SJSA1 (cell line): ENCODE measurements at regions not wholly inside any gene's neighbourhood (a gene's known extent, or its start where the extent isn't known, plus 50 kb on each side); places are given as distances from the start of the nearest gene placed in this dataset.

Experiments used
- DNase-seq, 2 experiments: peaks; one replicate each; pipeline ENCODE4 v3.0.0-alpha.2; 2015 to 2020; ENCODE audit warnings: low spot score in 2 of 2, low read depth in 1 of 2
- H3K27ac ChIP-seq: fragments of 250-450 bp; sonication (Bioruptor Pico); 2 replicates; pipeline ENCODE4 v1.5.1; 2020; ENCODE audit warnings: mild to moderate bottlenecking, moderate library complexity
- H3K27me3 ChIP-seq: fragments of 250-450 bp; sonication (Bioruptor Pico); replicated peaks from 2 replicates; pipeline ENCODE4 v1.5.1; 2020; ENCODE audit warnings: mild to moderate bottlenecking, moderate library complexity
- H3K36me3 ChIP-seq: fragments of 250-450 bp; sonication (Bioruptor Pico); 2 replicates; pipeline ENCODE4 v1.5.1; 2020; ENCODE audit warnings: mild to moderate bottlenecking
- H3K4me1 ChIP-seq: fragments of 250-450 bp; sonication (Bioruptor Pico); replicated peaks from 2 replicates; pipeline ENCODE4 v1.6.1; 2021; ENCODE audit warnings: mild to moderate bottlenecking
- H3K4me3 ChIP-seq: fragments of 250-450 bp; sonication (Bioruptor Pico); 2 replicates; pipeline ENCODE4 v1.5.1; 2020; ENCODE audit warnings: mild to moderate bottlenecking
- H3K9me3 ChIP-seq: fragments of 250-450 bp; sonication (Bioruptor Pico); replicated peaks from 2 replicates; pipeline ENCODE4 v1.5.1; 2020; ENCODE audit warnings: mild to moderate bottlenecking

GRCh38 chr10:44558521-44558920, 173.6 kb upstream of the CXCL12 start:
- no peaks in the 10 kb centered on the region for H3K9me3 ChIP-seq
- no peak overlapping the region for H3K4me3 ChIP-seq
- H3K4me1 ChIP-seq = no peaks in the 10 kb centered on the region
- H3K27me3 ChIP-seq = no peaks in the 10 kb centered on the region; the same call in 1 of the 2 replicates
- H3K27ac ChIP-seq = no peak overlapping the region
- DNase-seq = no peak
- no peaks in the 10 kb centered on the region for H3K36me3 ChIP-seq

DNA sequence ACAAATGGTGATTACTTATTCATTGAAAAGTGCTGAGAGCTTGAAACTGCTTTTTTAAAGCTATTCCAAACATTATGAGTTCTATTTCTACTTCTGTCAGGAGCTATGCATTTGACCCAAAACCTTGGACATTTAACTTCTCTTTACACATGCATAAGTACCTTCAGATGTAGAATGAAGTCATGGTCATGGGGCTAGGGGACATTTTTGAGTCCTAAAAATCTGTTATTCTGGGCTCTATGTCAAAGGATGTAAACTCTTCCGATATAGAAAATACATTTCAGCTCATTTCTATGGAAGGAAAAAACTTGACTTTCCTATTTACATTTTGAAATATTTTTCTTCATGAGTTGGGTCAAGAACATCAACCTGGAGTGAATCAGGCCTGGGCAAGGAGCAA, 179.5 kb upstream of the CXCL12 start:
- no peaks in the 10 kb centered on the region; the same call in 1 of the 2 replicates for H3K27me3 ChIP-seq
- no peak for DNase-seq
- H3K4me1 ChIP-seq = no peaks in the 10 kb centered on the region
- no peaks in the 10 kb centered on the region for H3K9me3 ChIP-seq
- no peaks in the 10 kb centered on the region for H3K36me3 ChIP-seq
- H3K4me3 ChIP-seq = no peak overlapping the region
- H3K27ac ChIP-seq = no peak overlapping the region

- no peak for DNase-seq
- Histone ChIP-seq H3K27ac (no peak overlapping the region), H3K4me3 (no peak overlapping the region)
Observed at GRCh38 chr10:44564790-44565189, 179.9 kb upstream of the CXCL12 start.

DNA sequence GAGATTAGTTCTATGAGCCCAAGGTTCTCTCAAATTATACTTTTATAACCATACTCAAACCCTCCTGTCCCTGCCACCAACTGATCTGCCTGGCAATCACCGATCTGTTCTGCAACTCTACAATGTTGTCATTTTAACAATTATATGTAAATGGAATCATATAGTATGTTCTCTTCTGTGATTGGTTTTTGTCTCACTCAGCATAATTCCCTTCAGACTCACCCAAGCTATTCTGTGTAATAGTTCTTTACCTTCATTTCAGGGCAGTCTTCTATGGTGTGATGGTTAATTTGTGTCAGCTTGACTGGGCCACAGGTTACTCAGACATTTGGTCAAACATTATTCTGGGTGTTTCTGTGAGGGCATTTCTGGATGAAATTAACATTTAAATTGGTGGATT, 181.9 kb upstream of the CXCL12 start:
- no peak overlapping the region for H3K4me3 ChIP-seq
- H3K27ac ChIP-seq = no peak overlapping the region
- no peaks in the 10 kb centered on the region for H3K9me3 ChIP-seq
- no peaks in the 10 kb centered on the region; the same call in 1 of the 2 replicates for H3K27me3 ChIP-seq
- no peaks in the 10 kb centered on the region for H3K36me3 ChIP-seq
- no peak for DNase-seq
- H3K4me1 ChIP-seq = no peaks in the 10 kb centered on the region

More at GRCh38 chr10:44564790-44565189, 179.9 kb upstream of the CXCL12 start:
- no peaks in the 10 kb centered on the region; the same call in 1 of the 2 replicates for H3K27me3 ChIP-seq
- no peaks in the 10 kb centered on the region for H3K36me3 ChIP-seq
- no peaks in the 10 kb centered on the region for H3K4me1 ChIP-seq
- no peaks in the 10 kb centered on the region for H3K9me3 ChIP-seq

- Histone ChIP-seq H3K4me1 (no peaks in the 10 kb centered on the region), H3K36me3 (no peaks in the 10 kb centered on the region), H3K27ac (no peak overlapping the region), H3K4me3 (no peak overlapping the region), H3K9me3 (no peaks in the 10 kb centered on the region), H3K27me3 (no peaks in the 10 kb centered on the region)
- DNase-seq = no peak
Observed at GRCh38 chr10:44567471-44567870, 182.6 kb upstream of the CXCL12 start.

- Histone ChIP-seq H3K27ac (no peak overlapping the region), H3K36me3 (no peaks in the 10 kb centered on the region), H3K27me3 (no peaks in the 10 kb centered on the region), H3K9me3 (no peaks in the 10 kb centered on the region), H3K4me3 (no peak overlapping the region), H3K4me1 (no peaks in the 10 kb centered on the region)
- no peak for DNase-seq
Observed at GRCh38 chr10:44569193-44570091, 184.5 kb upstream of the CXCL12 start.

- no peak overlapping the region for H3K4me3 ChIP-seq
- H3K36me3 ChIP-seq = no peaks in the 10 kb centered on the region
- H3K27me3 ChIP-seq = no peaks in the 10 kb centered on the region
- no peaks in the 10 kb centered on the region for H3K4me1 ChIP-seq
- no peaks in the 10 kb centered on the region for H3K9me3 ChIP-seq
- DNase-seq = no peak
- H3K27ac ChIP-seq = no peak overlapping the region
Observed at GRCh38 chr10:44571701-44572100, 186.8 kb upstream of the CXCL12 start.

DNA sequence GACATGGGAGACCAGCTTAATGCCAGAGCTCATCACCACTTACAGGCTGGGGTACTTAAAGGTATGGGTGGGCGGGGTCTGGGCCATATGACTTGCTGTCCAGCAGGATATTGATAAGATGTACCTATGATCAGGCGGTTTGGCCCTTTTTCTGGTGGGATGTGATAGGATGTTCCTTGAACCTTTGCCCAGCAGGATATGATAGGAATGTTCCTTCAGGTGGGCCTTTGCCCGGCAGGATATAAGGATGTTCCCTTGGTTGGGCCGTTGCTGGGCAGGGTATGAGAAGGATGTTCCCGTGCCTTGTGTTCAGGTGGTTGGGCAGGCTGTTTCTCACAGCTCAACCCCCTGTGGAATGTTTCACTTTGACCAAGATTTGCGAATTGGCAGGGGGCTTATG, 187.2 kb upstream of the CXCL12 start:
- Histone ChIP-seq H3K4me1 (no peaks in the 10 kb centered on the region), H3K36me3 (no peaks in the 10 kb centered on the region), H3K4me3 (no peak overlapping the region), H3K27ac (no peak overlapping the region), H3K9me3 (no peaks in the 10 kb centered on the region), H3K27me3 (no peaks in the 10 kb centered on the region)
- DNase-seq = no peak

DNA sequence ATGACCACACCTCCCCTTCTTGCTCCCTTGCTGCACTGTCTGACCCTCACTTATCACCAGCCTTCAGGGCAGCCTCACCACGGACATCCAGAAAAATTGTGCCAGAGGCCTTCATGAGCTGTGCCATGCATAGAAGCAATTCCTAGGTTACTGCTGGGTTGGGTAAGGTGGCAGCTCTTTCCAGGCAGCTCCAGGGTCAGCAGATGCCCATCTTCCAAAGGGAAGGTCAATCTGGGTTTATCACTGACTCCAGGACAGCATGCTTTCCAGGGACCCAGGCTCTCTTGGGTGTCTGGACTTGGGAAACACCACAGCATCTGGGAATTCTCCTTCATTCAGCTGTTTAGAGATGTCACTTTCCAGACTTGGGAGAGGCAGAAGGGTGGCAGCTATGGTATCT, 188.9 kb upstream of the CXCL12 start:
- Histone ChIP-seq H3K4me1 (no peaks in the 10 kb centered on the region), H3K4me3 (no peak overlapping the region), H3K36me3 (no peaks in the 10 kb centered on the region), H3K27me3 (no peaks in the 10 kb centered on the region), H3K27ac (no peak overlapping the region), H3K9me3 (no peaks in the 10 kb centered on the region)
- no peak for DNase-seq

DNA sequence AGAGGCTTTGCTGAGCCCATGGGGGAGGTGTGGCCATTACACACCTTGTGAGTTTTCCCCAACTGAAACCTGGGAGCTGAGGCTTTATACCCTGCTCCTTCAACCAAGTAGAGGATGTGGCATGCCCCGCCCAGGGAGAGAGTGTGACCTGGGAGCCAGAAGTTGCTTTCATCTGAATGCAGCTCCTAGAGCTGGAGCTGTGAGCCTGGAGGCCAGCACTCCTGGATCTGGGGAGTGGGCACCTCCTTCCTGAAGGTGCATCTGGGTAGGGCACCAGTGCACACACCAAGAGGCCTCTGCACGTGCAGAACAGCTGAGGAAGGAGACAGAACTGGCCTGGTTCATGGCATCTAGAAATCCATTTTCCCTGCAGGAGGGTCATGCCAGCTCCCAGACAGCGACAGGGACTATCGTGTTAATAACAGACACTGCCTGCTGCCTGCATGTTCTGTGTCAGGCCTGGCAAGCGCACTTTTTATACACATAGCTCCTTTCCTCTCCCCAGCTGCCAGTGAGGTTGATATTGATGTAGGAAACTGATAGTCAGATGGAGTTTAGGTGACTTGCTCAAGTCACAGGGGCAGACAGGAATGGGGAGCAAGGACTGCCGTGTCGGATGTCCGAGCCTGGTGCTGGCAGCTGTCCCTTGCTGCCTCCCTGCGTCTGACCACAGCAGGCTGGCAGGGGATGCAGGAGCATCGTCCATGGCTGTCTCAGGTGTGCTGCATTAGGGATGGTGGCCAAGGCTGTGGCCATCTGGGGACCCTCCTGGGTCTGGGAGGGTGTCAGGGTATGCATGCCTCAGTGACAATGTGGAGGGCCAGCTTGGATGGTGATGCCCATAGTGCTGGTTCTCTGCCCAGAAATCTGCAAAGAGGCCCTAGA, 189.9 kb upstream of the CXCL12 start:
- Histone ChIP-seq H3K9me3 (no peaks in the 10 kb centered on the region), H3K4me3 (no peak overlapping the region), H3K27me3 (no peaks in the 10 kb centered on the region), H3K27ac (no peak overlapping the region), H3K36me3 (no peaks in the 10 kb centered on the region), H3K4me1 (no peaks in the 10 kb centered on the region)
- DNase-seq = no peak

DNA sequence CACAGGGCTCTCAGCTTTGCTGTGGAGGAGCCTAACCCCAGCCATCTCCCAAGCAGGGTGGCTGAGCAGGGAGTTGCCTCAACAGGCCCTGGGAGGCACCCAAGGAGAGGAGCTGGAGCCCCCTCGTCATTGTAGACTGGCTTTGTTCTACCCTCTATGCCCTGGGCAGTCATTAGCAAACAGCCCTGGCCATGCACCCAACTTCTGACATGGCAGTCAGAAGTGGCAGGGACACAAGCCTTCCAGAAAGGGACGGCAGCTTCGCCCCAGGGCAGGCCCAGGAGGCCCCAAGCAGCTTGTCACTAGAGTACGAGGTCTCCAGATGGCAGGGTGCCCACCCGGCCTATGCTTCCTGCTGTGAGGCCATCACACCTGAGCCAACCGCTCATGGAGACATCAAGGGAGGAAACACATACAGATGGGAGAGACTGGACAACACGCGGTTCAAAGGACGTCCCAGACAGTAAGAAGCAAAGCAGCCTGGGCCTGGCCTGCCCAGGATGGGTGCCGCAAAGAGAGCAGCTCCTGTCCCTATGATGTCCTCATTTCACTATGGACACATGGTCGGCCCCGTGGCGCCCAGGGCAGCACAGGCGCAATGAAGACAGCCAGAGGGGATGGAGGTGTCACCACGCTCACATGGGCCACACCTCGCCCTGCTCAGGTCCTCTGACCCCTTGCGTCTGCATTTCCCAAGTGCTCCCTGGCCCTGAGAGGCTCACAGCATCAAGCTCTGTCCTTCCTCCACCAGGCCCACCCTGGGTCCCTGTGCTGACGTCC, 190.9 kb upstream of the CXCL12 start:
- H3K9me3 ChIP-seq = no peaks in the 10 kb centered on the region
- no peaks in the 10 kb centered on the region for H3K4me1 ChIP-seq
- no peak overlapping the region for H3K27ac ChIP-seq
- no peaks in the 10 kb centered on the region for H3K27me3 ChIP-seq
- no peak for DNase-seq
- H3K4me3 ChIP-seq = no peak overlapping the region
- H3K36me3 ChIP-seq = no peaks in the 10 kb centered on the region

DNA sequence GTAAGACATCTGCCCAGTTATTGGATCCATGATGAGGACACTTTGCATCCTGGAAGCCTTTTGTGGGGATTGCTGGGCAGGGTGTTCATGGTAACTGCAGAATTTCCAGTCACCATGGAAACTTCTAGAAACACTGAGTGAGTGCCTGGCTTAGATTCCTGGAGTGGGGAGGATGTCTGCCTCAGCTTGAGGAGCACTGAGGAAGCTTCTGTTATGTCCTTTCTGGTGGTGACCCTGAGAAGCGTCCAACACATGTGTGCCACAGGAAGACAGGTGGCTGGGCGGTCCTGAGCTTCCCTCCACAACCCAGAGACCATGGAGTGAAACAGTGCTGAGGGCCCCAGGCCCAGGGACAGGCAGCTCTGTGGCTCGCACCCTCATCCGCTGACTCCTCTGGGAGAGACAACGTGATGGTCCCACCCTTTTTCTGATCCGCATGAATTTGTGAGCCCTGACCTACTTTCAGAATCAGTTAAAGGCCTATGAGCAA, 191.8 kb upstream of the CXCL12 start:
- no peak for DNase-seq
- H3K27ac ChIP-seq = no peak overlapping the region

GRCh38 chr10:44577533-44577932, 192.6 kb upstream of the CXCL12 start:
- DNase-seq = no peak
- no peak overlapping the region for H3K27ac ChIP-seq
- no peaks in the 10 kb centered on the region for H3K4me1 ChIP-seq
- no peaks in the 10 kb centered on the region for H3K36me3 ChIP-seq
- no peaks in the 10 kb centered on the region for H3K9me3 ChIP-seq
- no peaks in the 10 kb centered on the region for H3K27me3 ChIP-seq
- no peak overlapping the region for H3K4me3 ChIP-seq

More for the DNA sequence above, 191.8 kb upstream of the CXCL12 start:
- H3K27me3 ChIP-seq = no peaks in the 10 kb centered on the region
- no peaks in the 10 kb centered on the region for H3K4me1 ChIP-seq
- H3K4me3 ChIP-seq = no peak overlapping the region
- H3K9me3 ChIP-seq = no peaks in the 10 kb centered on the region
- no peaks in the 10 kb centered on the region for H3K36me3 ChIP-seq
